PC-3 (cell line): ENCODE measurements at regions not wholly inside any gene's neighbourhood (a gene's known extent, or its start where the extent isn't known, plus 50 kb on each side); places are given as distances from the start of the nearest gene placed in this dataset.

Experiments
- ATAC-seq: fragments of 200-7000 bp; cut with Tn5 transposase; 2 replicates; pipeline ENCODE4 v1.9.1; 2020; ENCODE audit warnings: mild to moderate bottlenecking, moderate library complexity
- BruUV-seq: library from RNA; stranded (reverse); fragments of 400-500 nt; replicated peaks from 2 replicates; lab custom pipeline; 2021; lab: Mats Ljungman, UMichigan
- CTCF ChIA-PET: fragments of 300-600 bp; sonication (Branson Sonifier 250); formaldehyde crosslinking; loops from one replicate; lab custom pipeline; 2022; ENCODE audit warnings: antibody characterized with exemption; lab: Charles Lee
- POLR2A ChIA-PET: fragments of 300-600 bp; sonication (Branson Sonifier 250); formaldehyde crosslinking; loops from one replicate; lab custom pipeline; 2022; ENCODE audit warnings: antibody characterized with exemption; ENCODE audit not compliant: unreplicated experiment; lab: Charles Lee
- DNase-seq: peaks from one replicate; pipeline ENCODE4 v3.0.0-alpha.2; 2015
- H2AFZ ChIP-seq: fragments of 300-600 bp; sonication (generic); 2 replicates; pipeline ENCODE4 v1.6.0; 2016; ENCODE audit warnings: antibody characterized with exemption, low read length
- H3F3A ChIP-seq: fragments of 300-600 bp; sonication (generic); one replicate; pipeline ENCODE4 v1.6.0; 2017; ENCODE audit warnings: antibody characterized with exemption, low read length, control low read depth, mild to moderate bottlenecking; ENCODE audit not compliant: unreplicated experiment
- H3K27ac ChIP-seq: fragments of 300-600 bp; sonication (generic); 2 replicates; pipeline ENCODE4 v1.5.1; 2016; ENCODE audit warnings: mild to moderate bottlenecking, low read length
- H3K27me3 ChIP-seq: fragments of 300-600 bp; sonication (generic); 2 replicates; pipeline ENCODE4 v1.6.1; 2016; ENCODE audit warnings: low read length, mixed read lengths
- H3K36me3 ChIP-seq: fragments of 300-600 bp; sonication (generic); 2 replicates; pipeline ENCODE4 v1.6.1; 2016; ENCODE audit warnings: low read depth, mixed run types, low read length, mixed read lengths
- H3K4me1 ChIP-seq: fragments of 300-600 bp; sonication (generic); 2 replicates; pipeline ENCODE4 v1.5.1; 2016; ENCODE audit warnings: low read length; ENCODE audit not compliant: insufficient read depth
- H3K4me2 ChIP-seq: fragments of 300-600 bp; sonication (generic); 2 replicates; pipeline ENCODE4 v1.6.0; 2016; ENCODE audit warnings: low read length
- H3K4me3 ChIP-seq: fragments of 300-600 bp; sonication (generic); 2 replicates; pipeline ENCODE4 v1.5.1; 2016; ENCODE audit warnings: mild to moderate bottlenecking, low read length, mixed read lengths
- H3K79me2 ChIP-seq: fragments of 300-600 bp; sonication (generic); 2 replicates; pipeline ENCODE4 v1.6.1; 2017; ENCODE audit warnings: low read length, mixed read lengths
- H3K9ac ChIP-seq: fragments of 300-600 bp; sonication (generic); 2 replicates; pipeline ENCODE4 v1.6.0; 2016; ENCODE audit warnings: mild to moderate bottlenecking, low read length
- H3K9me2 ChIP-seq: fragments of 300-600 bp; sonication (generic); replicated peaks from 2 replicates; pipeline ENCODE4 v1.6.1; 2016; ENCODE audit warnings: mixed run types, low read length, mixed read lengths
- H3K9me3 ChIP-seq: fragments of 300-600 bp; sonication (generic); 2 replicates; pipeline ENCODE4 v1.6.1; 2016; ENCODE audit warnings: low read length, mixed read lengths
- H4K20me1 ChIP-seq: fragments of 300-600 bp; sonication (generic); 2 replicates; pipeline ENCODE4 v1.6.1; 2016; ENCODE audit warnings: low read length, mixed read lengths
- CTCF ChIP-seq: fragments of 300-600 bp; sonication (generic); conservative IDR thresholded peaks from 2 replicates; pipeline ENCODE4 v1.5.1; 2017; ENCODE audit warnings: antibody characterized with exemption, low read depth, mild to moderate bottlenecking, low read length
- EZH2 ChIP-seq: fragments of 300-600 bp; sonication (generic); IDR thresholded peaks from one replicate; pipeline ENCODE4 v1.6.1; 2017; ENCODE audit warnings: antibody characterized with exemption, mild to moderate bottlenecking, low read length; ENCODE audit not compliant: unreplicated experiment
- EZH2phosphoT487 ChIP-seq: fragments of 300-600 bp; sonication (generic); IDR thresholded peaks from 2 replicates; pipeline ENCODE4 v1.6.1; 2018; ENCODE audit warnings: mild to moderate bottlenecking, antibody characterized with exemption, low read length, borderline replicate concordance
- intact Hi-C: fragments of 100-400 bp; cut with micrococcal nuclease; formaldehyde crosslinking; loops from 2 replicates; pipeline ENCODE4 v1.9.0; 2023

- H3F3A ChIP-seq = no peaks in the 10 kb centered on the region
- no peaks in the 10 kb centered on the region for H3K36me3 ChIP-seq
- no peak overlapping the region for H3K27ac ChIP-seq
- H3K79me2 ChIP-seq = no peaks in the 10 kb centered on the region
- no peak overlapping the region for H3K9ac ChIP-seq
- ChIA-PET POLR2A (no interaction called here), CTCF (no interaction called here)
- no peak for DNase-seq
- ATAC-seq = no peak
- H3K4me3 ChIP-seq = no peak overlapping the region
- no peaks in the 10 kb centered on the region for H3K4me1 ChIP-seq
- H3K4me2 ChIP-seq = no peak overlapping the region
- H3K9me2 ChIP-seq = no peaks in the 10 kb centered on the region
- TF ChIP-seq EZH2 = no peak
- no peak for TF ChIP-seq CTCF
- TF ChIP-seq EZH2phosphoT487 = no peak
- intact Hi-C loops = no loop called here
- H4K20me1 ChIP-seq = no peaks in the 10 kb centered on the region
- no peaks in the 10 kb centered on the region for H3K9me3 ChIP-seq
- BruUV-seq = no TSS peak
- no peak overlapping the region for H2AFZ ChIP-seq
- H3K27me3 ChIP-seq = peaks cover 64% of the 10 kb centered on the region
Observed at GRCh38 chr18:78527984-78528383, 451.6 kb upstream of the SALL3 start.

GRCh38 chr18:78528411-78529258 lies 451.0 kb upstream of the SALL3 start:
- no peak for DNase-seq
- H3K9me3 ChIP-seq = no peaks in the 10 kb centered on the region
- intact Hi-C loops = no loop called here
- H3K79me2 ChIP-seq = no peaks in the 10 kb centered on the region
- no peaks in the 10 kb centered on the region for H3K36me3 ChIP-seq
- no peaks in the 10 kb centered on the region for H4K20me1 ChIP-seq
- BruUV-seq = no TSS peak
- H3K9me2 ChIP-seq = no peaks in the 10 kb centered on the region
- peaks cover 67% of the 10 kb centered on the region for H3K27me3 ChIP-seq
- H3K4me2 ChIP-seq = no peak overlapping the region
- TF ChIP-seq EZH2 (no peak), EZH2phosphoT487 (no peak), CTCF (no peak)
- no peak overlapping the region for H3K27ac ChIP-seq
- H3F3A ChIP-seq = no peaks in the 10 kb centered on the region
- no peaks in the 10 kb centered on the region for H3K4me1 ChIP-seq
- no peak for ATAC-seq
- ChIA-PET POLR2A (no interaction called here), CTCF (no interaction called here)
- H2AFZ ChIP-seq = no peak overlapping the region
- H3K4me3 ChIP-seq = no peak overlapping the region
- H3K9ac ChIP-seq = no peak overlapping the region

GRCh38 chr18:78531637-78532036 lies 448.0 kb upstream of the SALL3 start:
- Histone ChIP-seq H3K4me1 (no peaks in the 10 kb centered on the region), H3K4me2 (no peak overlapping the region), H3K27me3 (peaks cover 65% of the 10 kb centered on the region), H3K9me3 (no peaks in the 10 kb centered on the region), H2AFZ (no peak overlapping the region), H3F3A (no peaks in the 10 kb centered on the region), H3K9ac (no peak overlapping the region), H3K79me2 (no peaks in the 10 kb centered on the region), H4K20me1 (no peaks in the 10 kb centered on the region), H3K36me3 (no peaks in the 10 kb centered on the region), H3K27ac (no peak overlapping the region), H3K9me2 (no peaks in the 10 kb centered on the region), H3K4me3 (no peak overlapping the region)
- TF ChIP-seq EZH2 (no peak), EZH2phosphoT487 (no peak), CTCF (no peak)
- intact Hi-C loops = no loop called here
- CTCF ChIA-PET = no interaction called here
- DNase-seq (no peak), ATAC-seq (no peak)
- POLR2A ChIA-PET = no interaction called here
- no TSS peak for BruUV-seq
